ENCODE measurements at regions not wholly inside any gene's neighbourhood (a gene's known extent, or its start where the extent isn't known, plus 50 kb on each side); places are given as distances from the start of the nearest gene placed in this dataset.
"Not testable (repeated sequence)": the region's sequence is repeated elsewhere in the genome, so short reads cannot be mapped to it uniquely, and the experiment has no call there.

DNA sequence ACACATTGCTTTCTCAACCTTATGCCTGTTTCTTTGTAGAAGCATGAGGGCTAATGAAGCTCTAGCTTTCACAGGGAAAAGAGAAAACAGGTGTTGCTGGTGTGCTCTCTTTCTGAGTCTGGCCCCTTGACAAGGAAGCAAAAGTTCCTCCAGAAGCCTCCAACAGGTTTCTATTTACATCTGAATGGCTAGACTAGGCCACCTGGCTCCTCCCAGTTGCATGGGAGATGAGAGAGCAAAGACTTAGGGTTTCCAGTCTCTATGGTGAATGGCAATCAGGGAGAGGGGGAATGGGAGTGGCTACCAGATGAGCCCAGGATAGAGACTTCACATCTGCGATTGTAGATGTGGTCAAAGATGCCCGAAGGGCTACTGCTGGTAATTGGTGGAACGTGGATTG, 138.1 kb upstream of the PLXNC1 start:
- TF ChIP-seq, protein P1, sequence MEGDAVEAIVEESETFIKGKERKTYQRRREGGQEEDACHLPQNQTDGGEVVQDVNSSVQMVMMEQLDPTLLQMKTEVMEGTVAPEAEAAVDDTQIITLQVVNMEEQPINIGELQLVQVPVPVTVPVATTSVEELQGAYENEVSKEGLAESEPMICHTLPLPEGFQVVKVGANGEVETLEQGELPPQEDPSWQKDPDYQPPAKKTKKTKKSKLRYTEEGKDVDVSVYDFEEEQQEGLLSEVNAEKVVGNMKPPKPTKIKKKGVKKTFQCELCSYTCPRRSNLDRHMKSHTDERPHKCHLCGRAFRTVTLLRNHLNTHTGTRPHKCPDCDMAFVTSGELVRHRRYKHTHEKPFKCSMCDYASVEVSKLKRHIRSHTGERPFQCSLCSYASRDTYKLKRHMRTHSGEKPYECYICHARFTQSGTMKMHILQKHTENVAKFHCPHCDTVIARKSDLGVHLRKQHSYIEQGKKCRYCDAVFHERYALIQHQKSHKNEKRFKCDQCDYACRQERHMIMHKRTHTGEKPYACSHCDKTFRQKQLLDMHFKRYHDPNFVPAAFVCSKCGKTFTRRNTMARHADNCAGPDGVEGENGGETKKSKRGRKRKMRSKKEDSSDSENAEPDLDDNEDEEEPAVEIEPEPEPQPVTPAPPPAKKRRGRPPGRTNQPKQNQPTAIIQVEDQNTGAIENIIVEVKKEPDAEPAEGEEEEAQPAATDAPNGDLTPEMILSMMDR (conservative IDR thresholded peaks at IDR 0.05; ENCODE audit: low read depth, low read length) = no peak
- no peak for DNase-seq (ENCODE audit: low read depth)

DNA sequence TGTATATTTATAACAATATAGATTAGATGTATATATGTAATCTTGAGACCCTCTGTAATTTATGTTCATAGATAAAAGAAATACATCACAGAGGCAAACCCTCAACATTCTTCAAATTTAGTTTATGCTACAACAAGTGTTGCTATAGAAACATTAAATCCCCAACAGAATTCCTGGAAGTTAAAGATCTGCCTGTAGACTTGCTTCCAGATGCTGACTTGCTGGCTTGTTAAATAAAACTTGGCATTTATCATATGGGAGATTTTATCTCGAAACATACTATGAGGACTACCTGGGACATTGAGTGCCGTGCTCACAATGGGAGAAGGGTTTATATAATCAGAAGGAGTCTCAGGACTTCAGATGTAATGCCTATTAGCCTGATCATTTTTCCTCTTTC, 136.3 kb upstream of the PLXNC1 start:
- TF ChIP-seq, protein P1 (conservative IDR thresholded peaks at IDR 0.05; ENCODE audit: low read depth, low read length) = no peak
- DNase-seq (ENCODE audit: low read depth) = peak; percentile 25
- no peak overlapping the region for H3K4me3 ChIP-seq (ENCODE audit: low read length)

More for the DNA sequence above, 138.1 kb upstream of the PLXNC1 start:
- H3K4me3 ChIP-seq (ENCODE audit: low read length) = no peak overlapping the region

GRCh38 chr12:94012590-94012989, 135.8 kb upstream of the PLXNC1 start:
- no peak for DNase-seq (ENCODE audit: low read depth)
- TF ChIP-seq, protein P1 (conservative IDR thresholded peaks at IDR 0.05; ENCODE audit: low read depth, low read length) = no peak
- H3K4me3 ChIP-seq (ENCODE audit: low read length) = no peak overlapping the region

- DNase-seq (ENCODE audit: low read depth); H3K4me3 ChIP-seq (ENCODE audit: low read length): not testable (repeated sequence)
Measured at GRCh38 chr12:94017247-94017646, 131.1 kb upstream of the PLXNC1 start.

GRCh38 chr12:94020335-94020734, 128.0 kb upstream of the PLXNC1 start:
- TF ChIP-seq, protein P1 (conservative IDR thresholded peaks at IDR 0.05; ENCODE audit: low read depth, low read length) = no peak
- DNase-seq (ENCODE audit: low read depth) = no peak
- no peak overlapping the region for H3K4me3 ChIP-seq (ENCODE audit: low read length)

GRCh38 chr12:94023879-94024278, 124.5 kb upstream of the PLXNC1 start:
- H3K4me3 ChIP-seq (ENCODE audit: low read length) = no peak overlapping the region
- no peak for DNase-seq (ENCODE audit: low read depth)
- TF ChIP-seq, protein P1 (conservative IDR thresholded peaks at IDR 0.05; ENCODE audit: low read depth, low read length) = no peak

DNA sequence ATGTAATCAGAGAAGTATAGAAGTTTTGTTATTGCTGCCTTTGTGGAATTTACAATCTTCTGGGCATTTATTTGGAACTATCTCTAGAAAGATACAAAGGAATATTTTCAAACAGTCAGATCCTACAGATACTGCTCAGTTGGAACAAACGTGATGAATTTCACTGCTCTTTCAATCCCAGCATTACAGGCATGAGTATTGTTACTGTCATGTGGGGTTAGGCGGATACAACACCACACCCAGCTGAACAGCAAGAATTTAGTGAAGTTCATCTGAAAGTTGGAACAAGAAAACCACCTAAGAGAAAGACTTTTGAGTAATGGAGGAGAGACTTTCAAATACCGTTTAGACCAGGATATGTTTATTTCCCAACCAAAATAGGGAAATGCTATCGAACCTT, 123.3 kb upstream of the PLXNC1 start:
- no peak for DNase-seq (ENCODE audit: low read depth)
- TF ChIP-seq, protein P1 (conservative IDR thresholded peaks at IDR 0.05; ENCODE audit: low read depth, low read length) = no peak
- no peak overlapping the region for H3K4me3 ChIP-seq (ENCODE audit: low read length)

- no peak overlapping the region for H3K4me3 ChIP-seq (ENCODE audit: low read length)
- TF ChIP-seq, protein P1 (conservative IDR thresholded peaks at IDR 0.05; ENCODE audit: low read depth, low read length) = no peak
- DNase-seq (ENCODE audit: low read depth) = no peak
Measured at GRCh38 chr12:94025756-94026155, 122.6 kb upstream of the PLXNC1 start.
